Mesothelial cell of epicardium (in vitro differentiated cells): ENCODE measurements at regions not wholly inside any gene's neighbourhood (a gene's known extent, or its start where the extent isn't known, plus 50 kb on each side); places are given as distances from the start of the nearest gene placed in this dataset.

ENCODE experiments used
- DNase-seq, 2 experiments: peaks; one replicate each; pipeline ENCODE4 v3.0.0; 2021; ENCODE audit warnings: low spot score in 2 of 2; ENCODE audit not compliant: unreplicated experiment in 2 of 2
- H3K27ac Mint-ChIP-seq: 2 replicates; pipeline ENCODE4 v1.8.0; 2021; ENCODE audit warnings: mixed read lengths
- H3K27me3 Mint-ChIP-seq: 2 replicates; pipeline ENCODE4 v1.8.0; 2021; ENCODE audit warnings: low read depth, mixed read lengths
- H3K36me3 Mint-ChIP-seq: 2 replicates; pipeline ENCODE4 v1.8.0; 2021; ENCODE audit warnings: mixed read lengths
- H3K4me1 Mint-ChIP-seq: 2 replicates; pipeline ENCODE4 v1.8.0; 2021; ENCODE audit warnings: mixed read lengths
- H3K4me3 Mint-ChIP-seq: 2 replicates; pipeline ENCODE4 v1.8.0; 2021; ENCODE audit warnings: mild to moderate bottlenecking, moderate library complexity, mixed read lengths
- H3K9me3 Mint-ChIP-seq: 2 replicates; pipeline ENCODE4 v1.8.0; 2021; ENCODE audit warnings: mixed read lengths
- CTCF ChIP-seq: fragments of 200-600 bp; sonication (generic); IDR thresholded peaks from one replicate; pipeline ENCODE4 v1.5.0; 2021; ENCODE audit warnings: antibody characterized with exemption; ENCODE audit not compliant: unreplicated experiment

- DNase-seq, result no peak
- Mint-ChIP-seq H3K4me3 (no peak overlapping the region), H3K27ac (no peak overlapping the region), H3K9me3 (no peaks in the 10 kb centered on the region), H3K4me1 (peaks cover 16% of the 10 kb centered on the region), H3K36me3 (no peaks in the 10 kb centered on the region), H3K27me3 (no peaks in the 10 kb centered on the region)
- TF ChIP-seq CTCF, result no peak
Measured at GRCh38 chr2:53583583-53583982, 184.0 kb upstream of the CHAC2 start.

- Mint-ChIP-seq H3K27me3 (no peaks in the 10 kb centered on the region), H3K9me3 (no peaks in the 10 kb centered on the region), H3K4me1 (peaks cover 16% of the 10 kb centered on the region), H3K36me3 (no peaks in the 10 kb centered on the region), H3K27ac (no peak overlapping the region), H3K4me3 (no peak overlapping the region)
- no peak for DNase-seq
- no peak for TF ChIP-seq CTCF
Measured at GRCh38 chr2:53582556-53582955, 185.0 kb upstream of the CHAC2 start.

GRCh38 chr2:53576166-53576565 is 191.4 kb upstream of the CHAC2 start:
- Mint-ChIP-seq H3K27me3 (no peaks in the 10 kb centered on the region), H3K36me3 (no peaks in the 10 kb centered on the region), H3K9me3 (peaks cover 4% of the 10 kb centered on the region), H3K27ac (no peak overlapping the region), H3K4me3 (no peak overlapping the region), H3K4me1 (peaks cover 17% of the 10 kb centered on the region)
- no peak for TF ChIP-seq CTCF
- no peak for DNase-seq

- DNase-seq, result no peak
- no peak overlapping the region for H3K4me3 Mint-ChIP-seq
- H3K4me1 Mint-ChIP-seq, result peaks cover 17% of the 10 kb centered on the region
- no peak overlapping the region for H3K27ac Mint-ChIP-seq
- H3K36me3 Mint-ChIP-seq, result no peaks in the 10 kb centered on the region
- peaks cover 4% of the 10 kb centered on the region for H3K9me3 Mint-ChIP-seq
- no peaks in the 10 kb centered on the region for H3K27me3 Mint-ChIP-seq
- TF ChIP-seq CTCF, result no peak
Measured at GRCh38 chr2:53575721-53576124, 191.9 kb upstream of the CHAC2 start.

- no peaks in the 10 kb centered on the region for H3K36me3 Mint-ChIP-seq
- H3K4me1 Mint-ChIP-seq, result peaks cover 17% of the 10 kb centered on the region
- H3K27ac Mint-ChIP-seq, result no peak overlapping the region
- no peaks in the 10 kb centered on the region for H3K27me3 Mint-ChIP-seq
- H3K4me3 Mint-ChIP-seq, result no peak overlapping the region
- no peak for DNase-seq
- no peak for TF ChIP-seq CTCF
- peaks cover 4% of the 10 kb centered on the region for H3K9me3 Mint-ChIP-seq
Measured at GRCh38 chr2:53572696-53573095, 194.9 kb upstream of the CHAC2 start.

GRCh38 chr2:53569957-53570727 is 197.5 kb upstream of the CHAC2 start:
- H3K9me3 Mint-ChIP-seq, result peaks cover 4% of the 10 kb centered on the region
- H3K4me1 Mint-ChIP-seq, result peaks cover 5% of the 10 kb centered on the region
- H3K27ac Mint-ChIP-seq, result no peak overlapping the region
- H3K4me3 Mint-ChIP-seq, result no peak overlapping the region
- no peak for DNase-seq
- no peaks in the 10 kb centered on the region for H3K27me3 Mint-ChIP-seq
- no peaks in the 10 kb centered on the region for H3K36me3 Mint-ChIP-seq
- no peak for TF ChIP-seq CTCF
